T-helper 2 cell treated with Interferon-gamma antibody and Interleukin-4, amounts not matched to agents 5 μg/mL and 100 μg/mL, for 36 hours (primary cell): ENCODE measurements at regions not wholly inside any gene's neighbourhood (a gene's known extent, or its start where the extent isn't known, plus 50 kb on each side); places are given as distances from the start of the nearest gene placed in this dataset.

Experiments
- DNase-seq: peaks from one replicate; pipeline ENCODE4 v3.0.0; 2021; ENCODE audit warnings: low spot score
- H3K27ac Mint-ChIP-seq: one replicate; pipeline ENCODE4 v1.8.0; 2021; ENCODE audit warnings: mild to moderate bottlenecking, mixed read lengths
- H3K27me3 Mint-ChIP-seq: one replicate; pipeline ENCODE4 v1.8.0; 2021; ENCODE audit warnings: low read depth, mixed read lengths
- H3K36me3 Mint-ChIP-seq: one replicate; pipeline ENCODE4 v1.8.0; 2021; ENCODE audit warnings: low read depth, mixed read lengths
- H3K4me1 Mint-ChIP-seq: one replicate; pipeline ENCODE4 v1.8.0; 2021; ENCODE audit warnings: low read depth, mixed read lengths
- H3K4me3 Mint-ChIP-seq: one replicate; pipeline ENCODE4 v1.8.0; 2022; ENCODE audit warnings: mild to moderate bottlenecking, moderate library complexity, mixed read lengths
- H3K9me3 Mint-ChIP-seq: one replicate; pipeline ENCODE4 v1.8.0; 2021; ENCODE audit warnings: mixed read lengths

GRCh38 chr20:11719153-11719552 is 198.5 kb upstream of the BTBD3 start:
- Mint-ChIP-seq H3K4me3 (no peak overlapping the region), H3K9me3 (peaks cover 3% of the 10 kb centered on the region), H3K36me3 (no peaks in the 10 kb centered on the region), H3K27ac (no peak overlapping the region), H3K27me3 (no peaks in the 10 kb centered on the region), H3K4me1 (no peaks in the 10 kb centered on the region)
- DNase-seq = no peak

DNA sequence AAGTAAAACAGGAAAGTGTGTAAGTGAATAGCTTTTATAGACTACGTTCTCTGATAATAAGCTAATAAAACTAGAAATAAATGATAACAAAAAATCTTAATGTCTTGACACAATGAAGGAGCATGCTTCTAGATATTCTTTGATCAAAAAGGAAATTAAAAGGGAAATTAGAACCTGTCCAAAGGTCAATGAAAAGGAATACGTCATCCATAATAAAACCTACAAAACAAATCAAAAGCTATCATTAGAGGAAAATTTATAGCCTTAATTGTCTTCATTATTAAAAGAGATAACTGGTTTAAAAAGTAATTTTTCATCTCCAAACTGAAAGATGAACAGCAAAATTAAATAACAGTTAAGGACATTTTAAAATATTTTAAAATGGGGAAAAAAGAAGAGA is 196.3 kb upstream of the BTBD3 start:
- DNase-seq = no peak
- H3K9me3 Mint-ChIP-seq = peaks cover under 1% of the 10 kb centered on the region
- H3K4me3 Mint-ChIP-seq = no peak overlapping the region
- no peaks in the 10 kb centered on the region for H3K4me1 Mint-ChIP-seq
- no peaks in the 10 kb centered on the region for H3K27me3 Mint-ChIP-seq
- H3K36me3 Mint-ChIP-seq = no peaks in the 10 kb centered on the region
- H3K27ac Mint-ChIP-seq = no peak overlapping the region

GRCh38 chr20:11724097-11724496 is 193.6 kb upstream of the BTBD3 start:
- Mint-ChIP-seq H3K4me3 (no peak overlapping the region), H3K36me3 (no peaks in the 10 kb centered on the region), H3K27me3 (no peaks in the 10 kb centered on the region), H3K4me1 (no peaks in the 10 kb centered on the region), H3K9me3 (peaks cover 5% of the 10 kb centered on the region), H3K27ac (no peak overlapping the region)
- no peak for DNase-seq

- Mint-ChIP-seq H3K4me1 (no peaks in the 10 kb centered on the region), H3K9me3 (peaks cover 20% of the 10 kb centered on the region), H3K27me3 (no peaks in the 10 kb centered on the region), H3K36me3 (no peaks in the 10 kb centered on the region), H3K4me3 (no peak overlapping the region), H3K27ac (no peak overlapping the region)
- no peak for DNase-seq
Observed at GRCh38 chr20:11726026-11726425, 191.7 kb upstream of the BTBD3 start.

- no peak for DNase-seq
- Mint-ChIP-seq H3K4me3 (no peak overlapping the region), H3K9me3 (peaks cover 26% of the 10 kb centered on the region), H3K27me3 (no peaks in the 10 kb centered on the region), H3K36me3 (no peaks in the 10 kb centered on the region), H3K4me1 (no peaks in the 10 kb centered on the region), H3K27ac (no peak overlapping the region)
Observed at GRCh38 chr20:11727708-11728107, 190.0 kb upstream of the BTBD3 start.

DNA sequence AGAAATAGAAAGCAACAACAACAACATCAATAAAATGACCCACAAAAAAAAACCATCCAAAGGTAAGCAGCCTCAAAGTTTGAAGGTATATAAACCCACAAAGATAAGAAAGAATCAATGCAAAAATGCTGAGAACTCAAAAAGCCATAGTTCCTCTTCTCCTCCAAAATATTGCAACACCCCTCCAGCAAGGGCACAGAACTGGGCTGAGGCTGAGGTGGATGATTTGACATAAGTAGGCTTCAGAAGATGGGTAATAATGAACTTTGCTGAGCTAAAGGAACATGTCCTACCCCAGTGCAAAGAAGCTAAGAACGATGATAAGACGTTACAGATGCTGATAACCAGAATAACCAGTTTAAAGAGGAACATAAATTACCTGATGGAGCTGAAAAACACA is 188.8 kb upstream of the BTBD3 start:
- Mint-ChIP-seq H3K27me3 (no peaks in the 10 kb centered on the region), H3K4me3 (no peak overlapping the region), H3K4me1 (no peaks in the 10 kb centered on the region), H3K27ac (no peak overlapping the region), H3K36me3 (no peaks in the 10 kb centered on the region), H3K9me3 (peaks cover 33% of the 10 kb centered on the region)
- no peak for DNase-seq

- no peak overlapping the region for H3K27ac Mint-ChIP-seq
- H3K4me1 Mint-ChIP-seq = no peaks in the 10 kb centered on the region
- H3K9me3 Mint-ChIP-seq = peaks cover 33% of the 10 kb centered on the region
- H3K4me3 Mint-ChIP-seq = no peak overlapping the region
- no peaks in the 10 kb centered on the region for H3K27me3 Mint-ChIP-seq
- H3K36me3 Mint-ChIP-seq = no peaks in the 10 kb centered on the region
- DNase-seq = no peak
Observed at GRCh38 chr20:11729806-11730205, 187.9 kb upstream of the BTBD3 start.

DNA sequence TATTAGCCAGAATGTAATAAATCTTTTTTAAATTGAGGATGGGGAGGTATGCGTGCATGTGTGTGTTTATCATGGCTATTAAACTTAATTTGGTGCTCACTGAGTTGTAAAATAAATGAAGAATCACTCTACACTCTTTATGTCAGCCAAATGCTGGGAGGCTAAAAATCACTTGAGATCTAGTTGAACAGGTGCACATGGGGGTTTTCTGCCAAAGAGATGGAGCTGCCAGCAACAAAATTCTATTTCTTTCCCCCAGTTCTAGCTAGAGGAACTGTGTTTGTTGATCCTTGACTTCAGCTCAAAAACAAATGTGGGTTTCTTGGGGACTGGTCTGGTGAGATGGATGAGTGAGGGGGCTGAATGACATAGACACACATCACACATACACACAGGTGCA is 183.3 kb upstream of the BTBD3 start:
- no peak overlapping the region for H3K4me3 Mint-ChIP-seq
- no peaks in the 10 kb centered on the region for H3K27me3 Mint-ChIP-seq
- H3K27ac Mint-ChIP-seq = no peak overlapping the region
- peaks cover 24% of the 10 kb centered on the region for H3K9me3 Mint-ChIP-seq
- no peaks in the 10 kb centered on the region for H3K36me3 Mint-ChIP-seq
- no peaks in the 10 kb centered on the region for H3K4me1 Mint-ChIP-seq
- no peak for DNase-seq

GRCh38 chr20:11738852-11739251 is 178.8 kb upstream of the BTBD3 start:
- Mint-ChIP-seq H3K9me3 (no peaks in the 10 kb centered on the region), H3K4me1 (no peaks in the 10 kb centered on the region), H3K4me3 (no peak overlapping the region)

DNA sequence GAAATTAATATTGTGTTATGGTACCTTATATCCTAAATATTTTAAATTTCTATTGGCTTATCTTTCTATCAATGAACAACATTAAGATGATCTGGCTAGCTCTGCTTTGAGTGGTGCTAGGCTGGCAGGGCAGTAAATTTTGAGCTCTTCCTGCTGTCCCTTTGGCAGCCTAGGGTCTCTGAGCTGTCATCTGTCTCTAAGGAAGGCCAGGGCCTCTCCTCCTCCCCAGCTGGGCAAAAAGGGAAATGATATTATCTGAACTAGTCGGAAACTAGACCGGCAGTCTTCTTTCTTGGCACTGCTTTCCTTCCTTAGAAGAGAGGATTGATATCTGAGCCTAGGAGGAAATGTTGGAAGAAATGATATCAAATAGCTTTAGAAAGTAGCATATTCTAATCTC is 176.7 kb upstream of the BTBD3 start:
- DNase-seq = no peak
- no peaks in the 10 kb centered on the region for H3K4me1 Mint-ChIP-seq
- H3K4me3 Mint-ChIP-seq = no peak overlapping the region
- no peaks in the 10 kb centered on the region for H3K36me3 Mint-ChIP-seq
- H3K27ac Mint-ChIP-seq = no peak overlapping the region
- H3K9me3 Mint-ChIP-seq = no peaks in the 10 kb centered on the region
- no peaks in the 10 kb centered on the region for H3K27me3 Mint-ChIP-seq

More at GRCh38 chr20:11738852-11739251, 178.8 kb upstream of the BTBD3 start:
- Mint-ChIP-seq H3K27me3 (no peaks in the 10 kb centered on the region), H3K36me3 (no peaks in the 10 kb centered on the region), H3K27ac (no peak overlapping the region)
- DNase-seq = no peak

GRCh38 chr20:11745145-11745544 is 172.5 kb upstream of the BTBD3 start:
- no peak overlapping the region for H3K4me3 Mint-ChIP-seq
- H3K27me3 Mint-ChIP-seq = no peaks in the 10 kb centered on the region
- no peak overlapping the region for H3K27ac Mint-ChIP-seq
- DNase-seq = no peak
- no peaks in the 10 kb centered on the region for H3K9me3 Mint-ChIP-seq
- H3K4me1 Mint-ChIP-seq = no peaks in the 10 kb centered on the region
- no peaks in the 10 kb centered on the region for H3K36me3 Mint-ChIP-seq

DNA sequence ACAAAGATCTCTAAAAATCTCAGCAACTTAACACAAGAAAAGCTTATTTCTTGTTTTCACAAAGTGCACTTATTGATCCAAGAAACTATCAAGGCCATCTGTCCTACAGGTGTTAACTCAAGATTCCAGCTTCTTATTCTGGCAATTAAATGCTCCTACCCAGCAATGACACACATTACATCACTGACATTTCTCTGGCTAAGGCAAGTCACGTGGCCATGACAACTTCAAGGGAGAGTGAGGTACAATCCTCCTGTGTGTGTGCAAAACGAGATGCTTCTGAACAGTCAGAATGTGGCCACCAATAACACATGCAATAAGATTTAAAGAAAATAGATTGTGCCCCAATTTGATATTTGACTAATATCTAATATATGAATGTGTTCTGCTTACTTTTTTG is 169.3 kb upstream of the BTBD3 start:
- Mint-ChIP-seq H3K9me3 (peaks cover 6% of the 10 kb centered on the region), H3K27ac (no peak overlapping the region), H3K4me1 (no peaks in the 10 kb centered on the region), H3K27me3 (no peaks in the 10 kb centered on the region), H3K4me3 (no peak overlapping the region), H3K36me3 (no peaks in the 10 kb centered on the region)
- no peak for DNase-seq

GRCh38 chr20:11752336-11752735 is 165.4 kb upstream of the BTBD3 start:
- Mint-ChIP-seq H3K4me3 (no peak overlapping the region), H3K9me3 (peaks cover 6% of the 10 kb centered on the region), H3K36me3 (no peaks in the 10 kb centered on the region), H3K27me3 (no peaks in the 10 kb centered on the region), H3K4me1 (no peaks in the 10 kb centered on the region), H3K27ac (no peak overlapping the region)
- no peak for DNase-seq

DNA sequence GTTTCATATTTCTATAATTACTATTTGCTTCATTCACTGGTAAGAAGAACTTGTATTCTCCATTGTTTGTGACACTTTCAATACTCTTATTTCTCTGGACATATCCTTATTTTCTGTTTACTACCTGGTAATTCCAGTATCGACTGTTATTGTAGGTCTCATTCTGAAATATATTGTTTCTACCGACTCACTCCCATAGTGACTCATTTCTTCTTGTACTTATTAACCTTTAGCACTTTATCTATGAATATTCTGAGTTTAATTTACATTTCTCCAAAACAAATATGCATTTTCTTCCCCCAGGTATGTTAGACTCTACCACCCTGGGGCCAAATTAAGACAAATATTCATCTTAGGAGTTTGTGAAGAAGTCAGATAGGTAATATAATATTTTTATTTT is 164.5 kb upstream of the BTBD3 start:
- Mint-ChIP-seq H3K4me1 (no peaks in the 10 kb centered on the region), H3K9me3 (peaks cover 6% of the 10 kb centered on the region), H3K27ac (no peak overlapping the region), H3K36me3 (no peaks in the 10 kb centered on the region), H3K4me3 (no peak overlapping the region), H3K27me3 (no peaks in the 10 kb centered on the region)
- DNase-seq = no peak

DNA sequence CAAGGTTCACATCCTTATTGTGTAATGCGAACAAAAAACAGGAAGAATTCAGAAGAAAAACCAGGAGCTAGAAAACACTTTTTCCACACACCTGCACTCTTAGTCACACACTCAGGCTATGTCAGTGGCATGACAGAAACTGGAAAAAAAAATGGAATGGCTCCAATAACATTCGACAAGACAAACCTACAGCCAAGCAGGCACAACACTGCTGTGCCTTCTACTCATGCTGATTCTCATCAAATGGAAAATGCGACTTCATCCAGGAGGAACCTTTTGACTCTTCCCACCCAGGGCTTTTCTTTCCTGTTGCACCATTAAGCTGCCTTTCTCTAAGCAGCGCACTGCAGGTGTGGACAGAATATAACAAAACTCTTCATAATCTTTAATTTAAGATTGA is 163.2 kb upstream of the BTBD3 start:
- H3K27me3 Mint-ChIP-seq = no peaks in the 10 kb centered on the region
- no peaks in the 10 kb centered on the region for H3K36me3 Mint-ChIP-seq
- no peak for DNase-seq
- H3K27ac Mint-ChIP-seq = no peak overlapping the region
- H3K4me3 Mint-ChIP-seq = no peak overlapping the region
- no peaks in the 10 kb centered on the region for H3K4me1 Mint-ChIP-seq
- peaks cover 6% of the 10 kb centered on the region for H3K9me3 Mint-ChIP-seq
